H9 (cell line): ENCODE measurements at regions not wholly inside any gene's neighbourhood (a gene's known extent, or its start where the extent isn't known, plus 50 kb on each side); places are given as distances from the start of the nearest gene placed in this dataset.

Experiments used
- DNase-seq: peaks from one replicate; pipeline ENCODE4 v3.0.0-alpha.2; 2017
- H2AFZ ChIP-seq: one replicate; pipeline ENCODE4 v1.6.1; 2013; ENCODE audit warnings: mild to moderate bottlenecking, low read length, control low read depth, moderate library complexity
- H2AK5ac ChIP-seq: 2 replicates; pipeline ENCODE4 v1.6.1; 2013; ENCODE audit warnings: low read length, control low read depth, mixed read lengths; ENCODE audit not compliant: insufficient read length
- H2BK120ac ChIP-seq: one replicate; pipeline ENCODE4 v1.6.1; 2013; ENCODE audit warnings: low read depth, mild to moderate bottlenecking, low read length, control low read depth, inconsistent platforms; ENCODE audit not compliant: poor library complexity, severe bottlenecking
- H2BK12ac ChIP-seq: 2 replicates; pipeline ENCODE4 v1.6.1; 2013; ENCODE audit warnings: low read length, control low read depth, mixed read lengths, low read depth; ENCODE audit not compliant: insufficient read length
- H2BK15ac ChIP-seq: 2 replicates; pipeline ENCODE4 v1.6.1; 2013; ENCODE audit warnings: low read depth, low read length, control low read depth
- H2BK20ac ChIP-seq: one replicate; pipeline ENCODE4 v1.6.1; 2013; ENCODE audit warnings: low read depth, mild to moderate bottlenecking, low read length, control low read depth, inconsistent platforms; ENCODE audit not compliant: poor library complexity, severe bottlenecking
- H2BK5ac ChIP-seq: 2 replicates; pipeline ENCODE4 v1.6.1; 2013; ENCODE audit warnings: low read length, control low read depth, mixed read lengths; ENCODE audit not compliant: insufficient read length
- H3K14ac ChIP-seq: 2 replicates; pipeline ENCODE4 v1.6.1; 2013; ENCODE audit warnings: low read length, control low read depth; ENCODE audit not compliant: insufficient read depth
- H3K18ac ChIP-seq: 2 replicates; pipeline ENCODE4 v1.6.1; 2013; ENCODE audit warnings: low read depth, mild to moderate bottlenecking, mixed read lengths, low read length, control low read depth; ENCODE audit not compliant: insufficient read length
- H3K23ac ChIP-seq: 2 replicates; pipeline ENCODE4 v1.6.1; 2013; ENCODE audit warnings: low read length, control low read depth, mixed read lengths, low read depth; ENCODE audit not compliant: insufficient read length
- H3K23me2 ChIP-seq: 2 replicates; pipeline ENCODE4 v1.6.1; 2013; ENCODE audit warnings: low read depth, mild to moderate bottlenecking, mixed read lengths, low read length, control low read depth; ENCODE audit not compliant: insufficient read length, poor library complexity, severe bottlenecking
- H3K27ac ChIP-seq: 2 replicates; pipeline ENCODE4 v1.5.1; 2013; ENCODE audit warnings: low read length, control low read depth, mixed read lengths, low read depth; ENCODE audit not compliant: insufficient read length
- H3K27me3 ChIP-seq: 2 replicates; pipeline ENCODE4 v1.6.1; 2013; ENCODE audit warnings: low read length, control low read depth, inconsistent platforms; ENCODE audit not compliant: insufficient read depth
- H3K4ac ChIP-seq: 2 replicates; pipeline ENCODE4 v1.6.1; 2013; ENCODE audit warnings: low read depth, mild to moderate bottlenecking, control low read depth, inconsistent platforms, low read length, moderate library complexity
- H3K4me1 ChIP-seq: 2 replicates; pipeline ENCODE4 v1.6.1; 2013; ENCODE audit warnings: low read length, control low read depth, inconsistent platforms; ENCODE audit not compliant: insufficient read depth
- H3K4me2 ChIP-seq: 2 replicates; pipeline ENCODE4 v1.6.1; 2013; ENCODE audit warnings: low read length, control low read depth, mixed read lengths; ENCODE audit not compliant: insufficient read length, insufficient read depth
- H3K56ac ChIP-seq: 2 replicates; pipeline ENCODE4 v1.6.1; 2013; ENCODE audit warnings: low read depth, mild to moderate bottlenecking, mixed read lengths, low read length, control low read depth; ENCODE audit not compliant: insufficient read length
- H3K79me1 ChIP-seq: 2 replicates; pipeline ENCODE4 v1.6.1; 2013; ENCODE audit warnings: low read depth, mild to moderate bottlenecking, moderate library complexity, low read length, control low read depth, inconsistent platforms; ENCODE audit not compliant: insufficient read depth, poor library complexity, severe bottlenecking
- H3K79me2 ChIP-seq: 2 replicates; pipeline ENCODE4 v1.6.1; 2013; ENCODE audit warnings: low read length, control low read depth, inconsistent platforms; ENCODE audit not compliant: insufficient read depth
- H3K9ac ChIP-seq: 2 replicates; pipeline ENCODE4 v1.6.1; 2013; ENCODE audit warnings: low read length, control low read depth, mixed read lengths; ENCODE audit not compliant: insufficient read length; ENCODE audit errors: extremely low read depth
- H3K9me3 ChIP-seq: one replicate; pipeline ENCODE4 v1.6.1; 2013; ENCODE audit warnings: low read depth, low read length, inconsistent platforms; ENCODE audit not compliant: control insufficient read depth
- H3T11ph ChIP-seq: one replicate; pipeline ENCODE4 v1.6.1; 2013; ENCODE audit warnings: mild to moderate bottlenecking, low read length, control low read depth, inconsistent platforms
- H4K20me1 ChIP-seq: one replicate; pipeline ENCODE4 v1.6.1; 2013; ENCODE audit not compliant: control insufficient read depth, insufficient read length, insufficient read depth
- H4K5ac ChIP-seq: 2 replicates; pipeline ENCODE4 v1.6.1; 2013; ENCODE audit warnings: low read depth, mild to moderate bottlenecking, mixed read lengths, low read length, control low read depth; ENCODE audit not compliant: insufficient read length
- H4K8ac ChIP-seq: replicated peaks from 2 replicates; pipeline ENCODE4 v1.6.1; 2013; ENCODE audit warnings: low read length, control low read depth, mixed read lengths, low read depth; ENCODE audit not compliant: insufficient read length
- H4K91ac ChIP-seq: 2 replicates; pipeline ENCODE4 v1.6.1; 2013; ENCODE audit warnings: low read depth, mild to moderate bottlenecking, moderate library complexity, mixed read lengths, low read length, control low read depth; ENCODE audit not compliant: insufficient read length
- H3K27ac Mint-ChIP-seq, 3 experiments: 2 replicates in 2 of 3; 3 replicates in 1 of 3; pipeline ENCODE4 v1.8.0; 2020 to 2021; ENCODE audit warnings: mixed read lengths in 3 of 3, mild to moderate bottlenecking in 1 of 3, moderate library complexity in 1 of 3
- H3K27me3 Mint-ChIP-seq: 2 replicates; pipeline ENCODE4 v1.8.0; 2021; ENCODE audit warnings: low read depth, mild to moderate bottlenecking, moderate library complexity, mixed read lengths
- H3K36me3 Mint-ChIP-seq, 3 experiments: 2 replicates in 2 of 3; 3 replicates in 1 of 3; pipeline ENCODE4 v1.8.0; 2020 to 2021; ENCODE audit warnings: low read depth in 3 of 3, mixed read lengths in 3 of 3; ENCODE audit not compliant: insufficient read depth in 1 of 3
- H3K4me1 Mint-ChIP-seq, 2 experiments: 2 replicates each; pipeline ENCODE4 v1.8.0; 2020; ENCODE audit warnings: mixed read lengths in 2 of 2
- H3K4me3 Mint-ChIP-seq, 2 experiments: 2 replicates in 1 of 2; 3 replicates in 1 of 2; pipeline ENCODE4 v1.8.0; 2020 to 2021; ENCODE audit warnings: mild to moderate bottlenecking in 2 of 2, mixed read lengths in 2 of 2, moderate library complexity in 1 of 2
- H3K9me3 Mint-ChIP-seq, 2 experiments: 2 replicates in 1 of 2; 3 replicates in 1 of 2; pipeline ENCODE4 v1.8.0; 2020; ENCODE audit warnings: mild to moderate bottlenecking in 2 of 2, mixed read lengths in 2 of 2, moderate library complexity in 1 of 2
- WGBS: extraction: QIAGEN DNeasy Blood & Tissue Kit; methylation state at CpG from one replicate; pipeline ENCODE4 v1.1.7; 2013; ENCODE audit warnings: missing lambda C conversion rate, low lambda C conversion rate, mixed read lengths; ENCODE audit not compliant: insufficient read length; ENCODE audit errors: extremely low coverage; 5-methylcytosine and 5-hydroxymethylcytosine counted together
- TF ChIP-seq, protein P1 (sequence below): fragments of 200-600 bp; sonication (generic); conservative IDR thresholded peaks from 3 replicates; pipeline ENCODE4 v1.8.0; 2021; ENCODE audit warnings: antibody characterized with exemption, mild to moderate bottlenecking

GRCh38 chr14:38818555-38818954 is 284.5 kb downstream of the SEC23A start:
- TF ChIP-seq, protein P1, sequence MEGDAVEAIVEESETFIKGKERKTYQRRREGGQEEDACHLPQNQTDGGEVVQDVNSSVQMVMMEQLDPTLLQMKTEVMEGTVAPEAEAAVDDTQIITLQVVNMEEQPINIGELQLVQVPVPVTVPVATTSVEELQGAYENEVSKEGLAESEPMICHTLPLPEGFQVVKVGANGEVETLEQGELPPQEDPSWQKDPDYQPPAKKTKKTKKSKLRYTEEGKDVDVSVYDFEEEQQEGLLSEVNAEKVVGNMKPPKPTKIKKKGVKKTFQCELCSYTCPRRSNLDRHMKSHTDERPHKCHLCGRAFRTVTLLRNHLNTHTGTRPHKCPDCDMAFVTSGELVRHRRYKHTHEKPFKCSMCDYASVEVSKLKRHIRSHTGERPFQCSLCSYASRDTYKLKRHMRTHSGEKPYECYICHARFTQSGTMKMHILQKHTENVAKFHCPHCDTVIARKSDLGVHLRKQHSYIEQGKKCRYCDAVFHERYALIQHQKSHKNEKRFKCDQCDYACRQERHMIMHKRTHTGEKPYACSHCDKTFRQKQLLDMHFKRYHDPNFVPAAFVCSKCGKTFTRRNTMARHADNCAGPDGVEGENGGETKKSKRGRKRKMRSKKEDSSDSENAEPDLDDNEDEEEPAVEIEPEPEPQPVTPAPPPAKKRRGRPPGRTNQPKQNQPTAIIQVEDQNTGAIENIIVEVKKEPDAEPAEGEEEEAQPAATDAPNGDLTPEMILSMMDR = no peak

More at GRCh38 chr14:38818555-38818954, 284.5 kb downstream of the SEC23A start:
- H4K20me1 ChIP-seq = no peaks in the 10 kb centered on the region
- H3K4ac ChIP-seq = no peak overlapping the region
- H2AFZ ChIP-seq = no peak overlapping the region
- no peaks in the 10 kb centered on the region for H3K79me1 ChIP-seq
- no peak overlapping the region for H3K4me2 ChIP-seq
- no peak overlapping the region for H2BK15ac ChIP-seq
- no peak overlapping the region for H2BK12ac ChIP-seq
- DNase-seq = no peak
- H4K8ac ChIP-seq = no peak overlapping the region
- H3K14ac ChIP-seq = no peak overlapping the region
- H3K9me3 ChIP-seq = no peaks in the 10 kb centered on the region
- H3T11ph ChIP-seq = no peak overlapping the region
- H3K27me3 ChIP-seq = no peaks in the 10 kb centered on the region
- no peak overlapping the region for H2BK20ac ChIP-seq
- H3K4me1 Mint-ChIP-seq = no peaks in the 10 kb centered on the region
- H3K18ac ChIP-seq = no peak overlapping the region
- no peaks in the 10 kb centered on the region for H3K4me1 ChIP-seq
- H3K23me2 ChIP-seq = no peaks in the 10 kb centered on the region
- no peak overlapping the region for H3K27ac ChIP-seq
- H4K91ac ChIP-seq = no peak overlapping the region
- H3K9me3 Mint-ChIP-seq = peaks cover 10 to 15% of the 10 kb centered on the region in 2 experiments; a peak in 4 of 5 replicates
- H3K27ac Mint-ChIP-seq = no peak overlapping the region
- H4K5ac ChIP-seq = no peak overlapping the region
- H3K36me3 Mint-ChIP-seq = peaks cover 0 to 11% (median 9%) of the 10 kb centered on the region in 3 experiments; a peak in 5 of 7 replicates
- no peak overlapping the region for H3K9ac ChIP-seq
- no peaks in the 10 kb centered on the region for H3K27me3 Mint-ChIP-seq
- no peak overlapping the region for H2AK5ac ChIP-seq
- H3K56ac ChIP-seq = no peak overlapping the region
- H2BK120ac ChIP-seq = no peak overlapping the region
- no peak overlapping the region for H2BK5ac ChIP-seq
- no peak overlapping the region for H3K4me3 Mint-ChIP-seq
- H3K23ac ChIP-seq = no peak overlapping the region
- no peaks in the 10 kb centered on the region for H3K79me2 ChIP-seq
- WGBS = no CpG with 5 or more reads among the region's 1 CpG
